ENCODE measurements at regions not wholly inside any gene's neighbourhood (a gene's known extent, or its start where the extent isn't known, plus 50 kb on each side); places are given as distances from the start of the nearest gene placed in this dataset.

DNA sequence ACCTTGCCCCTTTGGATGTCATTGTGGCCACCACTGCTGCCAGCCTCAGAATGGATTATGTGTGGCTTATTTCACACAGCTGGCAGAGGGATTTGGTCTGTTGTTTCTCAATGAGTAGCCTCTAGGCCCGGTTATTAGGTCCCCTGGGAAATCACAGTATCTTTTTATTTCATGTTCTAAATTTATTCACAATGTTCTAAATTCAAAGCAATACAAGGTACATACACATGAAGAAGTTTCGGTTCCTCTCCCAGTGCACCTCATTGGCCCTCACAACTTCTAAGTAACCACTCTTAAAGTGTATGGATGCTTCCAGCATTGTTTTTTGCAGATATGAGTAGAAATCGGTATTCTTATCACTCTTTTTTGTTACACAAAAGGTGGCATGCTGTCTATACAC lies 262.7 kb downstream of the RCHY1 start:
- intact Hi-C loops (cut with DNase I; ENCODE audit: low total_unique reads), result no loop called here
- no peak for DNase-seq (ENCODE audit: low spot score in 2 of 2)

DNA sequence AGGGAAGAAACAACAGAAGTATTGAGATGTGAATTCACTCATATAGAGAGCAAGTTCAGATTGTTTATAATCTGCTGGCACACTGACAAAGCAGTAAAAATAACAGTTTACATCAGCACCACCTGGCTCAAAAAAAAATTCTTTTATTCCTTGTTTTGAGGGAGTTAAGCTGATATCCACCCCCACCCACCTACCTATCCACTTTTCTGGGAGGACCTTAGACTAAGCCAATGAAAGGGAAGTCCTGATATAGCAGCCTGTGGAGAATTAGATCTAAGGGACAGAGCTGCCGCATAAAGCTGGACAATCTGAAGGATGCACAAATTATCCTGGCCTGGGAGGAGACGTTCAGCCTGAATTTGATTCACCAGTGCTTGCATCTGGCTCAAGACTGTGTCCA lies 264.5 kb downstream of the RCHY1 start:
- 70 to 72% methylated on average over 2 of the region's 2 CpGs for WGBS, 2 donors
- no peak for TF ChIP-seq POLR2A (IDR thresholded peaks at IDR 0.05)
- TF ChIP-seq CTCF (IDR thresholded peaks at IDR 0.05), result no peak
- H3K4me3 ChIP-seq (ENCODE audit: low read depth, poor library complexity, severe bottlenecking), result no peak overlapping the region
- no peak for DNase-seq (ENCODE audit: low spot score in 2 of 2)
- intact Hi-C loops (cut with DNase I; ENCODE audit: low total_unique reads), result no loop called here

More for the DNA sequence above, 262.7 kb downstream of the RCHY1 start:
- TF ChIP-seq POLR2A (IDR thresholded peaks at IDR 0.05) (no peak), CTCF (IDR thresholded peaks at IDR 0.05) (no peak)
- no peak overlapping the region for H3K4me3 ChIP-seq (ENCODE audit: low read depth, poor library complexity, severe bottlenecking)
- 86 to 90% methylated on average over 3 of the region's 3 CpGs for WGBS, 2 donors

GRCh38 chr4:75248770-75249407 lies 265.3 kb downstream of the RCHY1 start:
- WGBS, 2 donors, result 36 to 82% methylated on average over 2 of the region's 2 CpGs
- H3K4me3 ChIP-seq (ENCODE audit: low read depth, poor library complexity, severe bottlenecking), result no peak overlapping the region
- DNase-seq (ENCODE audit: low spot score in 2 of 2), result no peak
- TF ChIP-seq CTCF (IDR thresholded peaks at IDR 0.05) (no peak), POLR2A (IDR thresholded peaks at IDR 0.05) (no peak)
- intact Hi-C loops (cut with DNase I; ENCODE audit: low total_unique reads), result no loop called here

- DNase-seq (ENCODE audit: low spot score in 2 of 2), result no peak
- 59 to 70% methylated on average over 6 of the region's 6 CpGs for WGBS, 2 donors
- TF ChIP-seq CTCF (IDR thresholded peaks at IDR 0.05) (no peak), POLR2A (IDR thresholded peaks at IDR 0.05) (no peak)
- H3K4me3 ChIP-seq (ENCODE audit: low read depth, poor library complexity, severe bottlenecking), result no peak overlapping the region
- intact Hi-C loops (cut with DNase I; ENCODE audit: low total_unique reads), result no loop called here
These were observed 269.9 kb downstream of the RCHY1 start for GRCh38 chr4:75244325-75244724.

DNA sequence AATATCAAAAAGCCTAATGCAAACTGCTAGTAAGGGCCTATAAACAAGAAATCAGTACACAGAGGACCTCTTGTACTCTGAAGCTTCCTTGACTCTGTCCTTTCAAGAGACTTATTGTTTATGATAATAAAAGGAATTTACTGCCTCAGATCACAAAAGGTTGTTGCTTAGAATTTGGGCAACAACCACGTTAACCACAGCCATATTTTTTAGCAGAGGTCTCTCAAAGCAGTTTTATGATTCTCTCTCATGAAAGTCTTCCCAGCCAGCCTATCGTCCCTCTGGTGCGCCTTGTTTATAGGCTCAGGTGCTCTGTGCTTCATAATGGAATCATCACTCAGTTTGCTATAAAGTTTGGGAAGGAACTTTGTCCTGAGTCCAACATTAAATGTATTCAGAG lies 270.6 kb downstream of the RCHY1 start:
- intact Hi-C loops (cut with DNase I; ENCODE audit: low total_unique reads), result no loop called here
- TF ChIP-seq CTCF (IDR thresholded peaks at IDR 0.05) (no peak), POLR2A (IDR thresholded peaks at IDR 0.05) (no peak)
- no peak overlapping the region for H3K4me3 ChIP-seq (ENCODE audit: low read depth, poor library complexity, severe bottlenecking)
- DNase-seq (ENCODE audit: low spot score in 2 of 2), result no peak
- WGBS, 2 donors, result 46 to 47% methylated on average over 3 of the region's 3 CpGs

DNA sequence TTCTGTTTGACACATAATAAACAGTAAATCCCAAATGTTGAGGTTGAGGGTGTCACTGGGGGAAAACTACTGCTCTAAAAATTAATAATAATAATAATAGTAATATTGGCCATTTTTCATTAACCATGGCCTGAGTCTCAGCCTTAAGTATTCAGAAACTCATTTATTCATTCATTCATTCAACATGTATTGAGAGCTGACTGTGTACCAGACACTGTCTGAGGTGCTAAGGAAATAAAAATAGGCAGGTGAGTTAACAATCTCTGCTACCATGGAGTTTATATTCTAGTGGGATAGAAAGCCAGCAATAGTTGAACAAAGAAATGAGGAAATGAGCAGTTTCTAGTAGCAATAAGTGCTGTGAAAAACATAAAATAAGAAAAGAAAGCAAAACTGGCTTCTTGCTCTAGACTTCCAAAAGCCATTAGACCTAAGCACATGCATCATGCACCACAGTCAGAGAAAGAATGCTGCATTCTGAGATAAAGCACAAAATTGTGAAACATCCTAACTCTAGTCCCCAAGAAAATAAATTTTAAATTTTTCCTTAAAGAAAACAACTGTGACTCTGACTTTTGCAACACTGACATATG lies 278.7 kb downstream of the RCHY1 start:
- DNase-seq (ENCODE audit: low spot score in 2 of 2), result no peak
- intact Hi-C loops (cut with DNase I; ENCODE audit: low total_unique reads), result no loop called here
- TF ChIP-seq CTCF (IDR thresholded peaks at IDR 0.05) (no peak), POLR2A (IDR thresholded peaks at IDR 0.05) (no peak)
- no peak overlapping the region for H3K4me3 ChIP-seq (ENCODE audit: low read depth, poor library complexity, severe bottlenecking)

All from lower leg skin (tissue), 4 donors.